GM06990 (cell line): ENCODE measurements at regions not wholly inside any gene's neighbourhood (a gene's known extent, or its start where the extent isn't known, plus 50 kb on each side); places are given as distances from the start of the nearest gene placed in this dataset.
"Not testable (repeated sequence)": the region's sequence is repeated elsewhere in the genome, so short reads cannot be mapped to it uniquely, and the experiment has no call there.

ENCODE experiments used
- DNase-seq: peaks from one replicate; pipeline ENCODE4 v3.0.0-alpha.2; 2011; ENCODE audit not compliant: insufficient read length; ENCODE audit errors: extremely low read depth
- H3K27me3 ChIP-seq: replicated peaks from 2 replicates; pipeline ENCODE4 v1.6.0; 2011; ENCODE audit warnings: low read length; ENCODE audit not compliant: control insufficient read depth, insufficient read depth
- H3K36me3 ChIP-seq: 2 replicates; pipeline ENCODE4 v1.5.1; 2011; ENCODE audit warnings: low read length; ENCODE audit not compliant: control insufficient read depth, insufficient read depth
- H3K4me3 ChIP-seq: replicated peaks from 2 replicates; pipeline ENCODE4 v1.5.1; 2011; ENCODE audit warnings: low read depth, mild to moderate bottlenecking, control low read depth, low read length
- CTCF ChIP-seq: IDR thresholded peaks from 2 replicates; pipeline ENCODE4 v1.5.1; 2011; ENCODE audit warnings: low read length, control low read depth, mild to moderate bottlenecking, inconsistent platforms; ENCODE audit not compliant: insufficient read depth, poor library complexity, severe bottlenecking

GRCh38 chr4:116275006-116275405 is 810.4 kb downstream of the TRAM1L1 start:
- no peak for TF ChIP-seq CTCF
- no peaks in the 10 kb centered on the region for H3K36me3 ChIP-seq
- no peak overlapping the region for H3K4me3 ChIP-seq
- DNase-seq: no peak
- H3K27me3 ChIP-seq: no peaks in the 10 kb centered on the region

- no peak for TF ChIP-seq CTCF
- Histone ChIP-seq H3K36me3 (no peaks in the 10 kb centered on the region), H3K4me3 (no peak overlapping the region)
These were observed 813.0 kb downstream of the TRAM1L1 start for GRCh38 chr4:116272336-116272735.

GRCh38 chr4:116260931-116261330 is 824.4 kb downstream of the TRAM1L1 start:
- H3K36me3 ChIP-seq, DNase-seq, H3K4me3 ChIP-seq, H3K27me3 ChIP-seq: not testable (repeated sequence)

More at GRCh38 chr4:116272336-116272735, 813.0 kb downstream of the TRAM1L1 start:
- H3K27me3 ChIP-seq: no peaks in the 10 kb centered on the region
- DNase-seq: no peak

- DNase-seq: no peak
- H3K4me3 ChIP-seq: no peak overlapping the region
- H3K27me3 ChIP-seq: no peaks in the 10 kb centered on the region
- no peak for TF ChIP-seq CTCF
- no peaks in the 10 kb centered on the region for H3K36me3 ChIP-seq
These were observed 840.6 kb downstream of the TRAM1L1 start for GRCh38 chr4:116244771-116245170.

- TF ChIP-seq CTCF: no peak
- no peaks in the 10 kb centered on the region for H3K36me3 ChIP-seq
- no peak overlapping the region for H3K4me3 ChIP-seq
- H3K27me3 ChIP-seq: no peaks in the 10 kb centered on the region
- no peak for DNase-seq
These were observed 841.9 kb downstream of the TRAM1L1 start for GRCh38 chr4:116243431-116243830.

- no peaks in the 10 kb centered on the region for H3K27me3 ChIP-seq
- no peak for DNase-seq
- H3K4me3 ChIP-seq: no peak overlapping the region
- no peak for TF ChIP-seq CTCF
- no peaks in the 10 kb centered on the region for H3K36me3 ChIP-seq
These were observed 851.4 kb downstream of the TRAM1L1 start for GRCh38 chr4:116233971-116234370.

- H3K4me3 ChIP-seq, H3K27me3 ChIP-seq, H3K36me3 ChIP-seq, DNase-seq: not testable (repeated sequence)
These were observed 853.4 kb downstream of the TRAM1L1 start for GRCh38 chr4:116231999-116232398.
